GM08714 (cell line): ENCODE measurements at regions not wholly inside any gene's neighbourhood (a gene's known extent, or its start where the extent isn't known, plus 50 kb on each side); places are given as distances from the start of the nearest gene placed in this dataset.

ENCODE experiments used
- H3K4me3 ChIP-seq: fragments of 200-500 bp; sonication (Bioruptor generic); 2 replicates; pipeline ENCODE4 v1.5.1; 2014; ENCODE audit warnings: mild to moderate bottlenecking, low read length, inconsistent platforms
- ZNF274 ChIP-seq: IDR thresholded peaks from 2 replicates; pipeline ENCODE4 v1.6.1; 2012; ENCODE audit warnings: mild to moderate bottlenecking, low read depth, low read length

DNA sequence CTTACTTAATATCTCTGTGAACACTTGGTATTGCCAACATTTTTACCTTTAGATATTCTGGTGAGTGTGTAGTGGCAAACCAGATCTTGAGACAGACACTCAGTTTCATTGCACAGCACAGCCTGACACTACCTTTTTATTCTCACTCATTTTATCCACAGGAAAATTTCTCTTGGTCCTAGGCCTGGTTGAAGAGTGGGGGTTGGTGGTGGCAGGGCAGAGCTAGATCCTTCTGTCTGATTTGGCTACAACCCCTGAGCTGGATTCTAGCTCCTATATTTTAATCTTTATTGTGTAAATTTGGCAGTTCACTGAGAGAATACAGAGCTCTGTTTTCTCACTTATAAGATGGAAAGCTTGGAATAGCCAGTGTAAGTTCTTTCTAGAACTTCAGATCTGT is 396.9 kb downstream of the LRIG3 start:
- TF ChIP-seq ZNF274, result no peak
- H3K4me3 ChIP-seq, result no peak overlapping the region

DNA sequence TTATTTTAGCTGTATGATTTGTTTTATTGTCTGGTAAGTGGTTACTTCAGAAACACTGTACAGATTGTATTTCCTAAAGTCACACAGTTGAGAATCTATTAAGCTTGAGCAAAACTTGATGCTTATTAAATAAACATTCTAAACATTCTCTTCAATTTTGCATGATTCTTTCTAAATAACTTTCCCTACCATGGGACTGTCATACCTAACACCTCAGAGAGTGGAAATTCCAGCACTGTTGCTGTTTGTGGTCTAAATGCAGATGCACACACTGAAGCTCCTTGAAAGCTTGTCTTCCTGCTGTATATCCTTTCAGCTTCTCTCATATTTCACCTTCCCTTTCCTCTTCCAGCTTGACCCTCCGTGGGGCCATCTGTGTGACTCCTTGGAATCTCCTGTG is 392.0 kb downstream of the LRIG3 start:
- no peak for TF ChIP-seq ZNF274
- no peak overlapping the region for H3K4me3 ChIP-seq

DNA sequence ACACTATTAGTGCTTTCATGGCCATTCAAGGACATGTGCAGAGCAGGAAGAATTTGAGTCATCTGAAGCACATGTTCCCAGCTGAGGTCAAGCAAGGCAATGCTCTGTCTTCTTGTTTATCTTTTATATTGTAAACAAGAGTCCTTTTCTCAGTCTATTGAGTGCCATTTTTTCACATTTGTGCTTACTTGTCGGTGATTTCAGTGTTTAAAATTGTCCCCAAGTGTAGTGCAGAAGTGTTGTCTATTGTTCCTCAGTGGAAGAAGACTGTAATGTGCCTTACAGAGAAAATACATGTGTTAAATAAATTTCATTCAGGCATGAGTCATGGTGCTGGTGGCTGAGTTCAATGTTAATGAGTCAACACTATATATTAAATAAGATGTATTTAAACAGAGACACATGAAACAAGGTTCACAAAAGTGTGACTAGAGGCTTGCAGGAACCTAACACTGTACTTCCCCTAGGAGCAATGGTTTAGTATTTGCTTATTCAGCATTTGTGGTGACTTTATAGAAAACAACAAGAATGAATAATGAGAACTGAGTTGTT is 391.1 kb downstream of the LRIG3 start:
- no peak for TF ChIP-seq ZNF274
- no peak overlapping the region for H3K4me3 ChIP-seq

DNA sequence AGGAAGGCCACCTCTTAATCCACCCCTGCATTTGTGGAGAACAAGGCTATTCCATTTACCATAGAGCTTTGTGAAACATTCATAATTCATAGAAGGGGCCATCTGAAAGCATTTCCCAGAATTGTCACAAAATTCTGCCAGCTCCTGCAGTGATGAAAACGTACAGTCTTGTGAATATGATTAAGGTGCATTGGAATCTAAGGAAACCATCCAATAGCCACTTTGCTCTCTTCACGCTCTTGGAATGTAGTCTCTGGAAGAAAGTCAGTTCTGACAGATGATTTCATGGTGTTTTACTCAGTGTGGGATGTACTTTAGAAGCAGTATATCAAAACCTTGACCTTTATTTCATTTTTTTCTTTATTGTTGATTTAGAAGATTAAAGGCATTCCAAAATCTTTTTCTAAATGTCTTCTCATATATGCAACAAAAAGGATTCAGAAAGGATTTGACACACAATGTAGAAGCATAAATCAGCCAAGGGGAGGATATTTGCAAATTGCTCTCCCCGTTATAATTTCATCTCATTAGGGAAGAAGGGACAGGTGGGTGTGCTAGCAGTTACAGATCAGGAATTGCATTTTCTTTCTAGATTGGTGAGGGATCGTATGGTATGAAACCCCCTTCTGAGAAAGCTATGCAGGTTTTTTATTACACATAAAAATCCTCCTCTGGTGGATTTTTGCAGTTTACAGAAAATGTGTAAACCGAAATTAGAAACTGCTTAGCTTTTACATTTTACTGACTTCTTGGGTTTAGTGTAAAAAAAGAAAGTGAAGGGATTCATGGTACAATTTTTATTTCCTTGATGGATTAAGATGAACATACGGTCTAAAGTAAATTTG is 390.2 kb downstream of the LRIG3 start:
- no peak for TF ChIP-seq ZNF274
- H3K4me3 ChIP-seq, result no peak overlapping the region

DNA sequence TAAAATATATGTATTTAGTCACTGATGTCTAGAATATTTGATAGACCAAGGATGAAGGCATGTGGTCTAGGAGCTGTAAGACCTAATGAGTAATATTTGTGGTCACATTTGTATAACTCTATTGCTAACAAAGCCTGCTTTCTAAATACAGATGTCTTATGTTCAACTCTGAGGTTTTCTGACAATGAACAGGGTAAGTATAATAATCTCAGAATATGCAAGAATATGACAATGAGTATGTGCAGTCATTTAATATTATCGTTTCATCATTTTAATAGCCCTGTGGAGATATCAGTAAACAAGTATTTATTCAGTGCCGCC is 389.6 kb downstream of the LRIG3 start:
- no peak for TF ChIP-seq ZNF274
- H3K4me3 ChIP-seq, result no peak overlapping the region

DNA sequence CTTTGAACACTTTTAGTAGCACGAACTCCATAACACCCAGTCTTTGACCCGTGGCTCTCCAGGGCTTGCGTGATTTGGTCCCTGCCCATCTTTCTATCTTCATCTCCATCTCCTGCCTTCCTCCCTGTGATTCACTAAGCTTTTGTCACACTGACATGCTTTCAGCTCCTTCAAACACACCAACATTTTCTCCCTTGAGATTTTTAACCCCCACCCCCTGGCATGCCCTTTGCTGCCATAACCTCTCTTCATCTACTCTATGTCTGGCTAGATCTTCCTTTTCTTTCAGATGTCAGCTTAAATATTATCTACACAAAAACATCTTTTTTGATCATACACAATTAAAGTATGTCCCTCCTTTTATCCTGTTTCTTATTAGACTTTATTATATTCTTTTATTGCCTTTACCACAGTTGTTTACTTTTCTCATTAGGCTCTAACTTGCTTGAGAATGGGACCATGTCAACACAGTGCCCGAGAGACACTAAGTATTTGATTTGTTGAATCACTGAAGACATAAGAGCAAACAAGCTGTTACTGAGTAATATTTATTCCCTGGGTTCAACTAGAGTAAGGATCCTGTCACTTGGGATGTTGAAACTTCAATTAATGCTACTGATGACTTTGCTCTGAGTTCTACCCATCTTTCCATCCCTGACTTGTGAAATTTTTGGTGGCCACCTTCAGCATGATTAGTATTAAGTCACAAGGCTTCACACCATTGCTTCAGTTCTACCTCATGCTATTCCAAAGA is 387.3 kb downstream of the LRIG3 start:
- no peak for TF ChIP-seq ZNF274
- no peak overlapping the region for H3K4me3 ChIP-seq

DNA sequence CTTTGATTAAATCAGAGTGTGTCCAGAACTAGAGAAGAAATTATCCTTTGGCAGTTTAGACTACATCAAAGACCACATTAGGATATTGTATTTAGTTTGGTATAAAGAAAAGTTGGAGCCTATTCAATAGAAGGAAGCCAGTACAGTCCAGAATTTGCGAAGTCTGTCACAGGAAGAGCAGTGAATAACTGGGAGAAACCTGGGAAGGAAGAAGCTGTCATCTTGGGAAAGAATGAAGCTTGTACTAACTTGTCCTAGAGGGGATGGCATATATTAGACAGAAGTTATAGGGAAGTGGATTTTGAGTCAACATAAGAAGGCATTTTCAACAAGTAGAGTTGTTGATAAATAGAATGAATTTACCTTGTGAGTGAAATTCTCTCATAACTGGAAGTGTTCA is 386.7 kb downstream of the LRIG3 start:
- TF ChIP-seq ZNF274, result no peak
- H3K4me3 ChIP-seq, result no peak overlapping the region

DNA sequence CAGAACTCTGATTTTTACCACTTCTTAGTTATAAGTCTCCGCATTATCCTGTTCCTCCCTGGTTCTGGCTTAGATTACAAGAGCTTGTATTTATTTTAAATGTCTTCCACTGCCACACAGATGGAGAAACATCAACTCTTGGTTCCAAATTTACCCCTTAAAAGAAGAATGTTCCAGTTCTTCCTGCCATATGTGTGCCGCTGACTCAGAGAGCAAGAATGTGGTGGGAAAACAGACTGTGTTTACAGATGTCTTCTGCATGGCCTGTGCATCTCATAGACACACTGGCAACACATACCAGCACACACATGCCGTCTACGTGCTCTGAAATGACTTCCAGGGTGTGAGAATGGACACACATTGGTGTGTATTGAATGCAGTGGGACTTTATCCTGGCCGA is 383.0 kb downstream of the LRIG3 start:
- H3K4me3 ChIP-seq, result no peak overlapping the region
- TF ChIP-seq ZNF274, result no peak

DNA sequence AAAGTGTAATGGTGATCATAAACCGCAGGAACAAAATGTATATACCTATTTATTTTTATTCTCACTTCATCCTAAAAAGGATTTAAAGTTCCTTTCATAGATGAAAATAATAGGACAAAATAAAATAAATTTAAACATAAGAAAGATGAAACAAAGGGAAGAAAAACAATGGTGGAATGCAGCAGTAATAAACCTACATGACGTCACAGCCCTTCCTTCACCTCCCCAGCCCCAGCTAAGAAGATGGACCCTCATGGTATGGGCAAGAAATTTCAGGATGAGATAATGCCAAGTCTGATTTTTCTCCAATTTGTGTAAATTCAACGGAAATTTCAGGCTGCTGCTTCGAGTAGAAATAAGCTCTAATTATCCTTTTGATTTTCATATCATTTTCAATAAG is 381.0 kb downstream of the LRIG3 start:
- no peak overlapping the region for H3K4me3 ChIP-seq
- TF ChIP-seq ZNF274, result no peak

DNA sequence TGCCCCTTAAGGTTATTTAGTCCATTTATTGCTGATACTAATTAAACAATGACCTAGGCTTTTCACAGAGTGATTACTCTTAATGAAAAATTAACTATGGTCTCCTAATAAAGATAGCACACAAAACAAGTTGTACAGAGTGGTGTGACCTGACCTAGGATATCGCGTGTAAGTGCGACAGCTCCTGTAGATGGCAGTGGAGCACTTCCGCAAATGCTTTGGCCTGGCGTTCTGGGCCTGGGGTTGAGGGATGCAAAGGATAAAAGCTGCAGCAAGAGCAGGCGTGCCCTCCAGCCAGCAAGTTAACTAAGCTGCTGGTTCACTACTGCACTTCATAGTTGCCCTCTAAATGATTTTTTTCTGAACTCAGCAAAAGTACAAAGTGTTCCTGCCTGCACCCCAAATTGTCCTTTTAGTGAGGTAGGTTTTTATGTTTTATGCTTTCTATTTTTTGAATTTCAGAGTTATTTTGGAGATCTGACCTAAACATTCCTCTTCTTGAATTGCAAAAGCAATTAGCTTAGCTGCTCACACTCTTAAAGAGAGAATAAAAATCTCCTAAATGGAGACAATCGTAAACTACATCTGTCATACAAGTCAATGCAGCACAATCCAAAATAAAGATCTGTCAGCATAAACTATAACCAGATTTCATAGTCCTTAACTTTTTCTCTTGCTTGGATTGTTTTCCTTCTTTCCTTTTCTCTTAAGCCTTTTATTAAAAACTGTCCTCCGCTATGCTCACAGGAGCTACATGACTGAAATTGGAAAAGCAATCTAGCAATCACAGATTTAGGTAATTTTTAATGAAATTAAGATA is 379.6 kb downstream of the LRIG3 start:
- no peak overlapping the region for H3K4me3 ChIP-seq
- TF ChIP-seq ZNF274, result no peak

DNA sequence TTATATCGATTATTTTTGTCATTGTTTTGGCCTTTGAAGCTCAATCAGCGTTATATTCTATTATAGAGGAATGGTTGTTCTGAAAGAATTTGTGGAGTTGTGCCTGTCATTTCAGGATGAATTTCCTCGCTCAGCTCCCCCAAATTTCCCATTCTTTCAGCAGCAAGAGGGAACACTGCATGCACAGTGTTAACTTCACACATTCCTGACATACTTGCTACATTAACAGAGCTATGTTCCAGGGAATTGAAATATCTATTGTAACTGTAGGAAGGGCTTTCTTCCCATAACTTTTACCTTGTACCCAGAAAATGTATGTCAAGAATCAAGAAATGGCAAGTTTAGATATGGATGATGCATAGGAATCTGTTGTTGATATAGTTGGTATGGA is 379.0 kb downstream of the LRIG3 start:
- no peak overlapping the region for H3K4me3 ChIP-seq
- TF ChIP-seq ZNF274, result no peak

DNA sequence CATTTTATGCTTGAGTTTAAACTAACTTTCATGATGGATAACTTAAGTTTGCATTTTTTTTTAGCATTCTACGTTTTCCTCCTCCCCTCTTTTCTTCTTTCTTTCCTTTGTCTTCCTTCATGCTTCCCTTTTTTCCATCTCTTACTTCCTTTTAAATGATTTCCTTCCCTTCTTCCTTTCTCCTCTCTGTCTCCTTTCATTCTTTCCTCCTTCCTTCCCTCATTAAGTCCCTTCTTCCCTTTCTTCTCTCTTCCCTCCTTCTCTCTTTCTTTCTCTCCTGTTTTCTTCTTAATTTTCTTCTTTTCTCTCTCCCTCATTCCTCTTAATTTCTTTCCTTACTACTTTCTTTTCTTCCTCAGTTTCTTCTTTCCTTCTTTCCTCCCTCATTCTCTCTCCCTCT is 376.0 kb downstream of the LRIG3 start:
- no peak overlapping the region for H3K4me3 ChIP-seq
- no peak for TF ChIP-seq ZNF274

DNA sequence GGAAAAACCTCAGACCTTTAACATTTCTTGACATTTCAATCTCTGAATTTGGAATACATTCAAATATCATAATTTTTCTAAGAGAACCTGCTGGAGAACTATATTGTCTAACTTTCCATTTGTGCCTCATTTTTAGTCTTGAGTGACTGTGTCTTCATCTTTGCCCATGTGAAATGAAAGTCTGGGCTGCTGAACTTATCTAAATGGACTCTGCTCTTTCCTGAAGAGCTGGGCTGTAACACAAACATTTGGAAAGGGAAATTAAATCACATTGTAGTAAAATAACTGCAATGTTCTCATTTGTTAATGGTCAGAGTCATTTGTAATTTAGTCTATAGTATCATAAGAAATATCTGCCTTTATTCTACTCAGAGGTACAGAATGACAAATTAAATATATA is 373.1 kb downstream of the LRIG3 start:
- H3K4me3 ChIP-seq, result no peak overlapping the region
- no peak for TF ChIP-seq ZNF274

DNA sequence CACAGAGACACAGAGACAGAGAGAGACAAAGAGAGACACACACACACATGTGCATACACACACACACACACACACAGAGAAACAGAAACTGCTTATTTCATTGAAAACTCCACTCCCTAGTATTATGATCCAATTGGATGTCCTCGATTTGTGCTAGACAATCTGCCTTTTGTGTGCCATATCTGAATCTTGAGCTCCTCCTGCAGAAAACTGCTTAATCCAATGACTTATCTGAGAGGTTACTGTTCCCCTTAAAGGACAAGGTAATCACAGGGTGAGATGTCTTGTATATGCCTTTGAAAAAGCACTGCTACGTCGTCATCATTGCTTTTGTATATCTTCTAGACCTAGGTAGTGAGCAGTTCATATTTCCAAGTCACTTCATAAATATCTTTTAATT is 371.5 kb downstream of the LRIG3 start:
- H3K4me3 ChIP-seq, result no peak overlapping the region
- no peak for TF ChIP-seq ZNF274

DNA sequence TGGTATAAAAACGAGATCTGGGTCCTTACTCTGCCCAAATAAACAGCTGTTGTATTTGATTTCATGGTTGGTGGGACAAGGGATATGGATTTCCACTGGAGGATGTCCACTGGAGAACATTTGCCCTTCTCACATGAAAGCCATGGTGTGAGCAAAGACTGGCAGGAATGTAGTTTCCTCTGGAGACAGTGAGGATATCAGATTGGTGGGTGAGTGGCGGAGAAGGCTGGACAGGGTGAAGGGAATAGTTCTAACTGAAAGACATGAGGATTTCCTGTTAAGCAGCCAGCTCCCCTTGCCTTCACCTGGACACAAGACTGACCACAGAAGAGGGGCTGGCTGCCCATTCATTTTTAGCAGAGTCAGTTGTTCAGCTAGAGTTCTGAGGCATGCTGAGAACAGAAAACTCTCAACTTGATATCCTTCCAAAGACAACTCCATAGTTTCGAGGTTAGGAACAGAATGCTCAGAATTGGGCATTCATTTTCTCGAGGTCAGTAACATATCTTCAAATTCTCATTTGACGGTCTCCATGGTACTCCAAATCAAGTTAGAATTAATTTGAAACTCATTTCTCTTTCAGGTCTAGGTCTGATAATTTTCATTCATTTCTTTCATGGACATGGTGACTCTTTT is 365.7 kb downstream of the LRIG3 start:
- H3K4me3 ChIP-seq, result no peak overlapping the region
- no peak for TF ChIP-seq ZNF274
